ENCODE measurements at regions not wholly inside any gene's neighbourhood (a gene's known extent, or its start where the extent isn't known, plus 50 kb on each side); places are given as distances from the start of the nearest gene placed in this dataset.

- no peaks in the 10 kb centered on the region; the same call in 1 of the 2 replicates for H3K27me3 ChIP-seq (ENCODE audit: control insufficient read depth, insufficient read depth, low read length)
- no peak for DNase-seq
- no peak overlapping the region for H3K4me3 ChIP-seq (ENCODE audit: insufficient read depth, low read depth, low read length)
- no peaks in the 10 kb centered on the region for H3K36me3 ChIP-seq (replicated peaks; ENCODE audit: control insufficient read depth, insufficient read depth, low read length)
Observed at GRCh38 chr1:24991697-24992096, 61.6 kb upstream of the RUNX3 start.

GRCh38 chr1:24990779-24991641 is 60.9 kb upstream of the RUNX3 start:
- Histone ChIP-seq H3K4me3 (ENCODE audit: insufficient read depth, low read depth, low read length) (no peak overlapping the region), H3K27me3 (ENCODE audit: control insufficient read depth, insufficient read depth, low read length) (no peaks in the 10 kb centered on the region; the same call in 1 of the 2 replicates), H3K36me3 (replicated peaks; ENCODE audit: control insufficient read depth, insufficient read depth, low read length) (no peaks in the 10 kb centered on the region)
- DNase-seq, result no peak

GRCh38 chr1:24990136-24990535 is 60.1 kb upstream of the RUNX3 start:
- no peak for DNase-seq
- no peaks in the 10 kb centered on the region for H3K36me3 ChIP-seq (replicated peaks; ENCODE audit: control insufficient read depth, insufficient read depth, low read length)
- no peaks in the 10 kb centered on the region; the same call in 1 of the 2 replicates for H3K27me3 ChIP-seq (ENCODE audit: control insufficient read depth, insufficient read depth, low read length)
- H3K4me3 ChIP-seq (ENCODE audit: insufficient read depth, low read depth, low read length), result no peak overlapping the region

- Histone ChIP-seq H3K27me3 (ENCODE audit: control insufficient read depth, insufficient read depth, low read length) (no peaks in the 10 kb centered on the region; the same call in 1 of the 2 replicates), H3K4me3 (ENCODE audit: insufficient read depth, low read depth, low read length) (no peak overlapping the region), H3K36me3 (replicated peaks; ENCODE audit: control insufficient read depth, insufficient read depth, low read length) (no peaks in the 10 kb centered on the region)
- DNase-seq, result no peak
Observed at GRCh38 chr1:24989082-24989481, 59.0 kb upstream of the RUNX3 start.

- no peak for DNase-seq
- Histone ChIP-seq H3K36me3 (replicated peaks; ENCODE audit: control insufficient read depth, insufficient read depth, low read length) (no peaks in the 10 kb centered on the region), H3K27me3 (ENCODE audit: control insufficient read depth, insufficient read depth, low read length) (no peaks in the 10 kb centered on the region; the same call in 1 of the 2 replicates), H3K4me3 (ENCODE audit: insufficient read depth, low read depth, low read length) (no peak overlapping the region)
Observed at GRCh38 chr1:24988558-24988912, 58.5 kb upstream of the RUNX3 start.

- H3K36me3 ChIP-seq (replicated peaks; ENCODE audit: control insufficient read depth, insufficient read depth, low read length), result no peaks in the 10 kb centered on the region
- no peak for DNase-seq
- H3K4me3 ChIP-seq (ENCODE audit: insufficient read depth, low read depth, low read length), result no peak overlapping the region
- H3K27me3 ChIP-seq (ENCODE audit: control insufficient read depth, insufficient read depth, low read length), result no peaks in the 10 kb centered on the region; the same call in 1 of the 2 replicates
Observed at GRCh38 chr1:24987875-24988557, 57.9 kb upstream of the RUNX3 start.

- Histone ChIP-seq H3K4me3 (ENCODE audit: insufficient read depth, low read depth, low read length) (no peak overlapping the region), H3K27me3 (ENCODE audit: control insufficient read depth, insufficient read depth, low read length) (no peaks in the 10 kb centered on the region; the same call in 1 of the 2 replicates), H3K36me3 (replicated peaks; ENCODE audit: control insufficient read depth, insufficient read depth, low read length) (no peaks in the 10 kb centered on the region)
- no peak for DNase-seq
Observed at GRCh38 chr1:24987424-24987823, 57.3 kb upstream of the RUNX3 start.

GRCh38 chr1:24986372-24986965 is 56.4 kb upstream of the RUNX3 start:
- H3K36me3 ChIP-seq (replicated peaks; ENCODE audit: control insufficient read depth, insufficient read depth, low read length), result no peaks in the 10 kb centered on the region
- no peak overlapping the region for H3K4me3 ChIP-seq (ENCODE audit: insufficient read depth, low read depth, low read length)
- H3K27me3 ChIP-seq (ENCODE audit: control insufficient read depth, insufficient read depth, low read length), result no peaks in the 10 kb centered on the region; the same call in 1 of the 2 replicates
- DNase-seq, result no peak

GRCh38 chr1:24985737-24986136 is 55.7 kb upstream of the RUNX3 start:
- no peaks in the 10 kb centered on the region for H3K27me3 ChIP-seq (ENCODE audit: control insufficient read depth, insufficient read depth, low read length)
- H3K4me3 ChIP-seq (ENCODE audit: insufficient read depth, low read depth, low read length), result no peak overlapping the region
- DNase-seq, result no peak
- H3K36me3 ChIP-seq (replicated peaks; ENCODE audit: control insufficient read depth, insufficient read depth, low read length), result no peaks in the 10 kb centered on the region

- H3K27me3 ChIP-seq (ENCODE audit: control insufficient read depth, insufficient read depth, low read length), result no peaks in the 10 kb centered on the region
- no peaks in the 10 kb centered on the region for H3K36me3 ChIP-seq (replicated peaks; ENCODE audit: control insufficient read depth, insufficient read depth, low read length)
- DNase-seq, result no peak
- H3K4me3 ChIP-seq (ENCODE audit: insufficient read depth, low read depth, low read length), result no peak overlapping the region
Observed at GRCh38 chr1:24984800-24985522, 54.9 kb upstream of the RUNX3 start.

GRCh38 chr1:24984300-24984699 is 54.2 kb upstream of the RUNX3 start:
- no peak overlapping the region for H3K4me3 ChIP-seq (ENCODE audit: insufficient read depth, low read depth, low read length)
- DNase-seq, result no peak
- H3K36me3 ChIP-seq (replicated peaks; ENCODE audit: control insufficient read depth, insufficient read depth, low read length), result no peaks in the 10 kb centered on the region
- H3K27me3 ChIP-seq (ENCODE audit: control insufficient read depth, insufficient read depth, low read length), result no peaks in the 10 kb centered on the region

- H3K27me3 ChIP-seq (ENCODE audit: control insufficient read depth, insufficient read depth, low read length), result no peaks in the 10 kb centered on the region
- H3K4me3 ChIP-seq (ENCODE audit: insufficient read depth, low read depth, low read length), result no peak overlapping the region
- no peak for DNase-seq
- no peaks in the 10 kb centered on the region for H3K36me3 ChIP-seq (replicated peaks; ENCODE audit: control insufficient read depth, insufficient read depth, low read length)
Observed at GRCh38 chr1:24983006-24983680, 53.1 kb upstream of the RUNX3 start.

- Histone ChIP-seq H3K27me3 (ENCODE audit: control insufficient read depth, insufficient read depth, low read length) (no peaks in the 10 kb centered on the region), H3K4me3 (ENCODE audit: insufficient read depth, low read depth, low read length) (no peak overlapping the region)
- DNase-seq, result no peak
Observed at GRCh38 chr1:24981631-24982005, 51.5 kb upstream of the RUNX3 start.

More at GRCh38 chr1:24981631-24982005, 51.5 kb upstream of the RUNX3 start:
- H3K36me3 ChIP-seq (replicated peaks; ENCODE audit: control insufficient read depth, insufficient read depth, low read length), result no peaks in the 10 kb centered on the region

Data from H7 (cell line).